NCI-H748 (cell line): ENCODE measurements at regions not wholly inside any gene's neighbourhood (a gene's known extent, or its start where the extent isn't known, plus 50 kb on each side); places are given as distances from the start of the nearest gene placed in this dataset.

Experiments
- DNase-seq: peaks from one replicate; lab custom pipeline; 2025; ENCODE audit not compliant: unreplicated experiment; lab: John Stamatoyannopoulos, UW

- no peak for DNase-seq
Observed at GRCh38 chr10:78502210-78502936, 468.7 kb downstream of the RPS24 start.

- no peak for DNase-seq
Observed at GRCh38 chr10:78504181-78504580, 470.5 kb downstream of the RPS24 start.

GRCh38 chr10:78505657-78506056 lies 472.0 kb downstream of the RPS24 start:
- DNase-seq: no peak

GRCh38 chr10:78506614-78507013 lies 473.0 kb downstream of the RPS24 start:
- no peak for DNase-seq

- no peak for DNase-seq
Observed at GRCh38 chr10:78507510-78508160, 474.0 kb downstream of the RPS24 start.

GRCh38 chr10:78508955-78509748 lies 475.5 kb downstream of the RPS24 start:
- DNase-seq: no peak

- no peak for DNase-seq
Observed at GRCh38 chr10:78510566-78511323, 477.1 kb downstream of the RPS24 start.

GRCh38 chr10:78511324-78512204 lies 477.9 kb downstream of the RPS24 start:
- no peak for DNase-seq

GRCh38 chr10:78512205-78512550 lies 478.5 kb downstream of the RPS24 start:
- no peak for DNase-seq

- DNase-seq: no peak
Observed at GRCh38 chr10:78513330-78513729, 479.7 kb downstream of the RPS24 start.

- no peak for DNase-seq
Observed at GRCh38 chr10:78513986-78514385, 480.3 kb downstream of the RPS24 start.

- no peak for DNase-seq
Observed at GRCh38 chr10:78514459-78514858, 480.8 kb downstream of the RPS24 start.

GRCh38 chr10:78515038-78515872 lies 481.6 kb downstream of the RPS24 start:
- DNase-seq: no peak

GRCh38 chr10:78515873-78516153 lies 482.1 kb downstream of the RPS24 start:
- no peak for DNase-seq

GRCh38 chr10:78516236-78516635 lies 482.6 kb downstream of the RPS24 start:
- no peak for DNase-seq

GRCh38 chr10:78516756-78517155 lies 483.1 kb downstream of the RPS24 start:
- DNase-seq: no peak

- DNase-seq: no peak
Observed at GRCh38 chr10:78518224-78518623, 484.6 kb downstream of the RPS24 start.

- DNase-seq: peak; percentile 41
Observed at GRCh38 chr10:78520737-78521430, 487.2 kb downstream of the RPS24 start.

- no peak for DNase-seq
Observed at GRCh38 chr10:78523453-78523852, 489.8 kb downstream of the RPS24 start.
